ENCODE measurements at regions not wholly inside any gene's neighbourhood (a gene's known extent, or its start where the extent isn't known, plus 50 kb on each side); places are given as distances from the start of the nearest gene placed in this dataset.

GRCh38 chr1:193417945-193418744, 231.7 kb upstream of the B3GALT2 start:
- TF ChIP-seq ZNF740 (CRISPR knock-in tag; IDR thresholded peaks at IDR 0.05) (no peak), ZNF740 (tag; IDR thresholded peaks at IDR 0.05) (no peak), ZNF232 (CRISPR knock-in tag; IDR thresholded peaks at IDR 0.05) (no peak), BRF1 (IDR thresholded peaks at IDR 0.05; ENCODE audit: borderline replicate concordance, extremely low read depth, insufficient read length) (no peak), SAFB (IDR thresholded peaks at IDR 0.05; ENCODE audit: borderline replicate concordance, low read depth, low read length) (no peak), ZBTB7A (IDR thresholded peaks at IDR 0.05; ENCODE audit: borderline replicate concordance, control insufficient read depth, low read depth, low read length) (no peak), RUNX1 (IDR thresholded peaks at IDR 0.05; ENCODE audit: low read depth) (no peak), TCF3 (CRISPR knock-in tag; IDR thresholded peaks at IDR 0.05) (no peak), ZNF589 (CRISPR knock-in tag; IDR thresholded peaks at IDR 0.05; ENCODE audit: low read depth) (no peak), KLF16 (IDR thresholded peaks at IDR 0.05) (no peak), ZNF133 (CRISPR knock-in tag; IDR thresholded peaks at IDR 0.05) (no peak), ARID2 (IDR thresholded peaks at IDR 0.05) (no peak), EGR1 (conservative IDR thresholded peaks at IDR 0.05) (no peak), IRF2 (CRISPR knock-in tag; IDR thresholded peaks at IDR 0.05) (no peak)
- no peak overlapping the region for H3K4me2 ChIP-seq (ENCODE audit: insufficient read depth, low read length)
- WGBS (ENCODE audit: insufficient coverage, low coverage, missing lambda C conversion rate), result 1% methylated on average over 4 of the region's 4 CpGs
- ATAC-seq, result no peak
- no peaks in the 10 kb centered on the region for H3K4me1 ChIP-seq (replicated peaks in 1 of 2; ENCODE audit: control insufficient read depth in 2 of 2, insufficient read depth in 2 of 2, low read length in 2 of 2)
- in situ Hi-C loops (cut with MboI), result no loop called here
- BruUV-seq (replicated peaks), result no TSS peak
- no peak for DNase-seq (ENCODE audit: extremely low read depth in 1 of 4, low spot score in 3 of 4)
- H3K79me2 ChIP-seq (ENCODE audit: control insufficient read depth, insufficient read depth, low read length), result no peaks in the 10 kb centered on the region
- intact Hi-C loops (cut with micrococcal nuclease), result no loop called here
- no peak overlapping the region for H3K9ac ChIP-seq (ENCODE audit: insufficient read depth in 1 of 2, low read depth in 2 of 2, low read length in 2 of 2)
- H4K20me1 ChIP-seq (replicated peaks; ENCODE audit: control insufficient read depth, insufficient read depth, low read length), result no peaks in the 10 kb centered on the region
- no peaks in the 10 kb centered on the region for H3K9me1 ChIP-seq (ENCODE audit: control insufficient read depth, insufficient read depth, low read length)
- no peak overlapping the region for H3K27ac ChIP-seq (ENCODE audit: extremely low read depth, low read depth, low read length)
- H2AFZ ChIP-seq (ENCODE audit: low read depth, low read length), result no peak overlapping the region
- no peaks in the 10 kb centered on the region; the same call in 2 of the 3 replicates for H3K36me3 ChIP-seq (ENCODE audit: control insufficient read depth, insufficient read depth, low read length)
- FAIRE-seq, result no peak
- POLR2A ChIA-PET, result no interaction called here
- H3K9me3 ChIP-seq (replicated peaks; ENCODE audit: control insufficient read depth, insufficient read depth, low read depth, low read length), result no peaks in the 10 kb centered on the region
- CTCF ChIA-PET (ENCODE audit: low intra/inter-chr PET ratio), result no interaction called here
- H3K27me3 ChIP-seq (ENCODE audit: control insufficient read depth in 2 of 2, insufficient read depth in 2 of 2, low read length in 2 of 2), result no peaks in the 10 kb centered on the region
- H3K4me3 ChIP-seq, result no peak overlapping the region

Measured in K562 (cell line).